ENCODE measurements at regions not wholly inside any gene's neighbourhood (a gene's known extent, or its start where the extent isn't known, plus 50 kb on each side); places are given as distances from the start of the nearest gene placed in this dataset.
A peak's percentile ranks its signal among the peaks of the same experiment; 100 is the strongest.

- FAIRE-seq (peak; percentile 34), DNase-seq (ENCODE audit: low read depth) (no peak)
- no peak overlapping the region for H3K4me3 Mint-ChIP-seq (ENCODE audit: unreplicated experiment)
- H3K27me3 Mint-ChIP-seq (ENCODE audit: low read depth, unreplicated experiment): peaks cover 4% of the 10 kb centered on the region
- no peaks in the 10 kb centered on the region for H3K36me3 ChIP-seq (ENCODE audit: insufficient read depth, low read length)
- H3K4me2 ChIP-seq (ENCODE audit: low read length): peak overlapping the region; percentile 19
- TF ChIP-seq EZH2 (IDR thresholded peaks at IDR 0.05; ENCODE audit: insufficient read depth, low read length) (no peak), CTCF (IDR thresholded peaks at IDR 0.05; ENCODE audit: insufficient read depth, low read depth, low read length) (no peak)
- H3K9me3 ChIP-seq (ENCODE audit: insufficient read depth, low read depth, low read length): no peaks in the 10 kb centered on the region
- H3K79me2 ChIP-seq (ENCODE audit: insufficient read depth, low read length): no peaks in the 10 kb centered on the region
- H3K27ac ChIP-seq (ENCODE audit: low read depth, low read length): no peak overlapping the region
- H3K4me1 ChIP-seq (ENCODE audit: insufficient read depth, low read length): peaks cover 12% of the 10 kb centered on the region
- H3K4me1 Mint-ChIP-seq (ENCODE audit: low read depth, unreplicated experiment): peaks cover 5% of the 10 kb centered on the region
- H3K4me3 ChIP-seq (ENCODE audit: insufficient read depth, low read depth, low read length): no peak overlapping the region
- H3K36me3 Mint-ChIP-seq (ENCODE audit: low read depth, unreplicated experiment): no peaks in the 10 kb centered on the region
- no peaks in the 10 kb centered on the region for H4K20me1 ChIP-seq (ENCODE audit: insufficient read depth, low read length)
- no peak overlapping the region for H3K27ac Mint-ChIP-seq (ENCODE audit: unreplicated experiment)
- H3K27me3 ChIP-seq (ENCODE audit: insufficient read depth, low read length): no peaks in the 10 kb centered on the region
- peaks cover 8% of the 10 kb centered on the region for H3K9me3 Mint-ChIP-seq (ENCODE audit: unreplicated experiment)
- no peak overlapping the region for H2AFZ ChIP-seq (ENCODE audit: low read depth, low read length)
- no peak overlapping the region for H3K9ac ChIP-seq (ENCODE audit: low read length)
Measured at GRCh38 chr5:17436761-17437221, 61.2 kb upstream of the TAF11L2 start.

GRCh38 chr5:17438027-17438426 lies 60.0 kb upstream of the TAF11L2 start:
- Histone ChIP-seq H3K27ac (ENCODE audit: low read depth, low read length) (no peak overlapping the region), H3K9ac (ENCODE audit: low read length) (no peak overlapping the region), H2AFZ (ENCODE audit: low read depth, low read length) (no peak overlapping the region), H4K20me1 (ENCODE audit: insufficient read depth, low read length) (no peaks in the 10 kb centered on the region), H3K27me3 (ENCODE audit: insufficient read depth, low read length) (no peaks in the 10 kb centered on the region), H3K79me2 (ENCODE audit: insufficient read depth, low read length) (no peaks in the 10 kb centered on the region), H3K4me2 (ENCODE audit: low read length) (no peak overlapping the region), H3K4me3 (ENCODE audit: insufficient read depth, low read depth, low read length) (no peak overlapping the region), H3K4me1 (ENCODE audit: insufficient read depth, low read length) (peaks cover 13% of the 10 kb centered on the region), H3K36me3 (ENCODE audit: insufficient read depth, low read length) (no peaks in the 10 kb centered on the region), H3K9me3 (ENCODE audit: insufficient read depth, low read depth, low read length) (no peaks in the 10 kb centered on the region)
- Mint-ChIP-seq H3K27me3 (ENCODE audit: low read depth, unreplicated experiment) (peaks cover 7% of the 10 kb centered on the region), H3K27ac (ENCODE audit: unreplicated experiment) (no peak overlapping the region), H3K9me3 (ENCODE audit: unreplicated experiment) (peaks cover 8% of the 10 kb centered on the region), H3K4me1 (ENCODE audit: low read depth, unreplicated experiment) (peaks cover 5% of the 10 kb centered on the region), H3K4me3 (ENCODE audit: unreplicated experiment) (no peak overlapping the region), H3K36me3 (ENCODE audit: low read depth, unreplicated experiment) (no peaks in the 10 kb centered on the region)
- FAIRE-seq: no peak
- DNase-seq (ENCODE audit: low read depth): no peak
- TF ChIP-seq EZH2 (IDR thresholded peaks at IDR 0.05; ENCODE audit: insufficient read depth, low read length) (no peak), CTCF (IDR thresholded peaks at IDR 0.05; ENCODE audit: insufficient read depth, low read depth, low read length) (no peak)

GRCh38 chr5:17439956-17440355 lies 58.1 kb upstream of the TAF11L2 start:
- Histone ChIP-seq H3K36me3 (ENCODE audit: insufficient read depth, low read length) (no peaks in the 10 kb centered on the region), H3K27ac (ENCODE audit: low read depth, low read length) (no peak overlapping the region), H3K4me2 (ENCODE audit: low read length) (no peak overlapping the region), H3K27me3 (ENCODE audit: insufficient read depth, low read length) (no peaks in the 10 kb centered on the region), H3K4me3 (ENCODE audit: insufficient read depth, low read depth, low read length) (no peak overlapping the region), H2AFZ (ENCODE audit: low read depth, low read length) (no peak overlapping the region), H4K20me1 (ENCODE audit: insufficient read depth, low read length) (no peaks in the 10 kb centered on the region), H3K9me3 (ENCODE audit: insufficient read depth, low read depth, low read length) (no peaks in the 10 kb centered on the region), H3K79me2 (ENCODE audit: insufficient read depth, low read length) (no peaks in the 10 kb centered on the region), H3K9ac (ENCODE audit: low read length) (no peak overlapping the region), H3K4me1 (ENCODE audit: insufficient read depth, low read length) (peaks cover 25% of the 10 kb centered on the region)
- peaks cover 7% of the 10 kb centered on the region for H3K27me3 Mint-ChIP-seq (ENCODE audit: low read depth, unreplicated experiment)
- peaks cover 8% of the 10 kb centered on the region for H3K9me3 Mint-ChIP-seq (ENCODE audit: unreplicated experiment)
- no peak overlapping the region for H3K4me3 Mint-ChIP-seq (ENCODE audit: unreplicated experiment)
- no peaks in the 10 kb centered on the region for H3K36me3 Mint-ChIP-seq (ENCODE audit: low read depth, unreplicated experiment)
- DNase-seq (ENCODE audit: low read depth) (no peak), FAIRE-seq (no peak)
- TF ChIP-seq CTCF (IDR thresholded peaks at IDR 0.05; ENCODE audit: insufficient read depth, low read depth, low read length): no peak
- no peak overlapping the region for H3K27ac Mint-ChIP-seq (ENCODE audit: unreplicated experiment)
- H3K4me1 Mint-ChIP-seq (ENCODE audit: low read depth, unreplicated experiment): peaks cover 4% of the 10 kb centered on the region

All from astrocyte (in vitro differentiated cells and primary cell).